ENCODE measurements at regions not wholly inside any gene's neighbourhood (a gene's known extent, or its start where the extent isn't known, plus 50 kb on each side); places are given as distances from the start of the nearest gene placed in this dataset.

DNA sequence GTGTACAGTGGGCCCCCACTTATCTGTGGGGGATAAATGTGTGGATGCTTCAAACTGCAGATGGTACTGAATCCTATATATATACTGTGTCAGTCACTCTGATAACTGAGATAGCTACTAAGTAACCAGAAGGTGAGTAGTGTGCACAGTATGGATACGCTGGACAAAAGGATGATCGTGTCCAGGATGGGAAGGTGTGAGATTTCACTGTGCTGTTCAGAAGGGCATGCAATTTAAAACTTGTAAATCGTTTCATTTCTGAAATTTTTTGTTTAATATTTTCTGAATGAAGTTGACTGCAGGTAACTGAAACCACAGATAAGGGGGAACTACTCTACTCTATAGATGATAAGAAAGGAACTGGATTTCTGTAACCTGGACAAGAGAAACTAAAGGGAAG is 52.1 kb upstream of the SESN3 start:
- no peaks in the 10 kb centered on the region for H3K36me3 Mint-ChIP-seq
- H3K4me3 Mint-ChIP-seq: no peak overlapping the region
- H3K4me1 Mint-ChIP-seq: peaks cover 0 to 19% (median 0%) of the 10 kb centered on the region in 4 donors
- H3K27ac Mint-ChIP-seq: peak overlapping the region in 1 of 10 donors; percentile 2
- peaks cover 0 to 3% (median 0%) of the 10 kb centered on the region in 5 donors for H3K27me3 Mint-ChIP-seq
- POLR2A ChIA-PET: no interaction called here
- ATAC-seq (no peak), DNase-seq (no peak)
- H3K9me3 Mint-ChIP-seq: peaks cover 0 to 1% (median 0%) of the 10 kb centered on the region in 9 donors

DNA sequence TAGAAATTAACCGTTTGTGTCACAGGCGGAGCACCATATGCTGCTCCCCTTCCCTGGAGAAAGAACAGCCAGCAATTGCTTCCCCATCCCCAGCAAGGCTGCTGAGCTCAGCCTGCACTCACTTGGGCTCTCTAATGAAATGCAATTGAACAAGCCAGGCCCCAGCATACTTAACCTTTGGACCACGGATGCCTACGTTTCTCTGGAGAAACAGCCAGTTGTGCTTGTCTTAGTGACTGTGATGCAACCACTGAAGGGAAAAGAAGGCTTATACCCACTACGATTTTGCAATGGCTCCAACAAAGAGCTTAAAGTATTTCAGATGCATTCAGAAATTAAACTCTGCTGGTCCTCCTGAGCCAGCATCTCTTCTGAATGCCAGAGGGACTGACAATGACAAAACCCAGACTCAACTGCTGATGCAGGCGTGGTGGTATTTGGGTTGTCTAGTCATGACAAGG is 51.3 kb upstream of the SESN3 start:
- DNase-seq (no peak), ATAC-seq (no peak)
- H3K9me3 Mint-ChIP-seq: peaks cover 0 to 1% (median 0%) of the 10 kb centered on the region in 9 donors
- POLR2A ChIA-PET: no interaction called here
- H3K36me3 Mint-ChIP-seq: no peaks in the 10 kb centered on the region
- H3K27me3 Mint-ChIP-seq: peaks cover 0 to 3% (median 0%) of the 10 kb centered on the region in 5 donors
- peaks cover 0 to 19% (median 0%) of the 10 kb centered on the region in 4 donors for H3K4me1 Mint-ChIP-seq
- H3K27ac Mint-ChIP-seq: no peak overlapping the region
- no peak overlapping the region for H3K4me3 Mint-ChIP-seq
